ENCODE measurements at regions not wholly inside any gene's neighbourhood (a gene's known extent, or its start where the extent isn't known, plus 50 kb on each side); places are given as distances from the start of the nearest gene placed in this dataset.

- Histone ChIP-seq H3K27me3 (ENCODE audit: control insufficient read depth, insufficient read depth) (no peaks in the 10 kb centered on the region), H3K27ac (ENCODE audit: low read length) (no peak overlapping the region), H3K4me1 (ENCODE audit: control insufficient read depth, insufficient read depth, low read length) (no peaks in the 10 kb centered on the region), H3K9me3 (ENCODE audit: control insufficient read depth, low read length) (no peaks in the 10 kb centered on the region), H3K4me3 (ENCODE audit: low read length) (no peak overlapping the region)
- intact Hi-C loops (cut with DNase I) = no loop called here
- WGBS = 88% methylated on average over 16 of the region's 16 CpGs
- DNase-seq (no peak), ATAC-seq (no peak)
Measured at GRCh38 chr2:11901351-11902069, 155.1 kb downstream of the LPIN1 start.

DNA sequence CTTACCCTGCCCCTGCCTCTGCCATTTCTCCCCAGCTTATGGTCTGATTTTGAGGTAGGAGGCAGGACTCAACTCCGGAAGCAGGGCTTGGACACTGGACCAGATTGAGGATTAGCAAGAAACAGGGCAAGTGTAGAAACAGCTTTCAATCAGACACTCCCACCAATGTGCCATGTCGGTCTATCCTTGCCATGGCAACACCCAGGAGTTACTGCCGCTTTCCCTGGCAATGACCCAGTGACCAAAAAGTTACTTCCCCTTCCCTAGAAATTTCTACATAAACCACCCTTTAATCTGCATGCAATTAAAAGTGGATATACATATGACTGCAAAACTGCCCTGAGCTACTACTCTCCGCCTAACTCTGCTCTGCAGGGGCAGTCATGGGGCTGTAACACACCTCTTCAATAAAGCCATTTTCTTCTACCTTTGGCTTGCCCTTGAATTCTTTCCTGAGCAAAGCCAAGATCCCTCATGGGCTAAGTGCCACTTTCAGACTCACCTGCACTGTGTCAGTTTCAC lies 156.7 kb downstream of the LPIN1 start:
- H3K4me1 ChIP-seq (ENCODE audit: control insufficient read depth, insufficient read depth, low read length) = no peaks in the 10 kb centered on the region
- H3K4me3 ChIP-seq (ENCODE audit: low read length) = no peak overlapping the region
- no peak for ATAC-seq
- intact Hi-C loops (cut with DNase I) = no loop called here
- 74% methylated on average over 4 of the region's 4 CpGs for WGBS
- H3K27me3 ChIP-seq (ENCODE audit: control insufficient read depth, insufficient read depth) = no peaks in the 10 kb centered on the region
- no peak for DNase-seq
- no peaks in the 10 kb centered on the region for H3K9me3 ChIP-seq (ENCODE audit: control insufficient read depth, low read length)
- H3K27ac ChIP-seq (ENCODE audit: low read length) = no peak overlapping the region

GRCh38 chr2:11904029-11904428 lies 157.6 kb downstream of the LPIN1 start:
- intact Hi-C loops (cut with DNase I) = no loop called here
- no peak overlapping the region for H3K27ac ChIP-seq (ENCODE audit: low read length)
- ATAC-seq (peak in 1 of 2 donors; percentile 25), DNase-seq (peak in 1 of 3 donors; percentile 52)
- H3K4me3 ChIP-seq (ENCODE audit: low read length) = no peak overlapping the region
- H3K9me3 ChIP-seq (ENCODE audit: control insufficient read depth, low read length) = no peaks in the 10 kb centered on the region
- no peaks in the 10 kb centered on the region for H3K4me1 ChIP-seq (ENCODE audit: control insufficient read depth, insufficient read depth, low read length)
- WGBS = 88% methylated on average over 5 of the region's 5 CpGs
- no peaks in the 10 kb centered on the region for H3K27me3 ChIP-seq (ENCODE audit: control insufficient read depth, insufficient read depth)

DNA sequence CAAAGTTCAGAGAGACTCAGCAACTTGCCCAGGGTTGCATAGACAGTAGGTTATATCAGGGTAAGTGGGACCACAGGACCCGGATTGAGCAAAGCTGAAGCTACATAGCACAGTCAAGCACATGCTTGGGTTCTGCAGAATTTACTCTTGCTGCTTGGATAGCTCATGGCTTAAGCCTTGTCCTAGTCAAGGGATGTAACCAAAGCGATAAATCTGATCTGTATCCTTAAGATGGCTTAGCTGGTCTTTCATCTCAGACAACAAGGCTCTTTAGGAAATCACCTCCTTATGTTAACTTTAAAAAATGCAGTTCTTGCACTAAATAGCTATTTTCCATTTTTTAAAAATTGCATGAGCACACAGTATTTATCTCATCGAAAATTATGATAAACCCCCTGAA lies 158.5 kb downstream of the LPIN1 start:
- H3K4me3 ChIP-seq (ENCODE audit: low read length) = no peak overlapping the region
- no peaks in the 10 kb centered on the region for H3K27me3 ChIP-seq (ENCODE audit: control insufficient read depth, insufficient read depth)
- ATAC-seq (no peak), DNase-seq (no peak)
- H3K4me1 ChIP-seq (ENCODE audit: control insufficient read depth, insufficient read depth, low read length) = no peaks in the 10 kb centered on the region
- no peaks in the 10 kb centered on the region for H3K9me3 ChIP-seq (ENCODE audit: control insufficient read depth, low read length)
- no peak overlapping the region for H3K27ac ChIP-seq (ENCODE audit: low read length)
- 69% methylated on average over 3 of the region's 3 CpGs for WGBS
- intact Hi-C loops (cut with DNase I) = no loop called here

DNA sequence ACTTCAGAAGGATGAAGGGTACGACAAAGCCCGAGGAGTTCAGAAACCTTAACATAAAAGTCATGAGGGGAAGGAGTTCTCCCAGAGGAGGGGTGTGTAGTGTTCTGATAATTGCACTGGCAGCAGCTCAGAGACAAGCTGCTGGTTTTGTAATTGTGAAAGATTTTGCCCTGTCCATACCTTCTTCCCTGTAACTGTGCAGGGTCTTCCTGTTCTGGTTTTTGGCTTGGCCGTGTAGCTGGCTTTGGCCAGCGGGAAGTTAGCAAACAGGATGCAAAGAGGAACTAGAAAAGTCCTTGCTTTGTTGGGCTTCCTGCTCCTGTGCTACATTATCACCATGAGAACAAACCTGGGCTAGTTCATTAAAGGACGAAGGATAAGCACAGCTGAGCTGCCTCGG lies 160.8 kb downstream of the LPIN1 start:
- no peak for ATAC-seq
- WGBS = 57% methylated on average over 6 of the region's 6 CpGs
- H3K4me3 ChIP-seq (ENCODE audit: low read length) = no peak overlapping the region

GRCh38 chr2:11910971-11911370 lies 164.5 kb downstream of the LPIN1 start:
- no peaks in the 10 kb centered on the region for H3K9me3 ChIP-seq (ENCODE audit: control insufficient read depth, low read length)
- ATAC-seq = no peak
- H3K4me1 ChIP-seq (ENCODE audit: control insufficient read depth, insufficient read depth, low read length) = no peaks in the 10 kb centered on the region
- no peak for DNase-seq
- no peak overlapping the region for H3K4me3 ChIP-seq (ENCODE audit: low read length)
- no peaks in the 10 kb centered on the region for H3K27me3 ChIP-seq (ENCODE audit: control insufficient read depth, insufficient read depth)
- intact Hi-C loops (cut with DNase I) = no loop called here
- WGBS = 93% methylated on average over 3 of the region's 3 CpGs
- no peak overlapping the region for H3K27ac ChIP-seq (ENCODE audit: low read length)

More for the DNA sequence above, 160.8 kb downstream of the LPIN1 start:
- intact Hi-C loops (cut with DNase I) = no loop called here
- no peaks in the 10 kb centered on the region for H3K27me3 ChIP-seq (ENCODE audit: control insufficient read depth, insufficient read depth)
- no peaks in the 10 kb centered on the region for H3K4me1 ChIP-seq (ENCODE audit: control insufficient read depth, insufficient read depth, low read length)
- DNase-seq = no peak
- H3K27ac ChIP-seq (ENCODE audit: low read length) = no peak overlapping the region
- H3K9me3 ChIP-seq (ENCODE audit: control insufficient read depth, low read length) = no peaks in the 10 kb centered on the region

DNA sequence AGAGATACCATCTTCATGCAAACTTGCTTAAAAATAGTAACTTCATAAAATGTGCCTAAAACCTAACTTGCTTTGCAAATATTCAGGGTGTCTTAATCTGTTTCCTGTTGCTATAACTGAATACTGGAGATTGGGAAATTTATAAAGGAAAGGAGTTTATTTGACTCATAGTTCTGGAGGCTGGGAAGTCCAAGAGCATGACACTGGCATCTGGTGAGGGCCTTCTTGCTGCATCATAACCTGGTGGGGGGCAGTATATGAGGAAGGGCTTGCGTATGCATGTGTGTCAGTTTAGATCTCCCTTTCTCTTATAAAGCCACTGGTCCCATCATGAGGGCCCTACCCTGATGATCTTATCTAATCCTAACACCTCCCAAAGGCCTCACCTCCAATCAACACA lies 166.5 kb downstream of the LPIN1 start:
- no peak overlapping the region for H3K4me3 ChIP-seq (ENCODE audit: low read length)
- 100% methylated on average over 1 of the region's 1 CpG for WGBS
- DNase-seq (no peak), ATAC-seq (no peak)
- no peaks in the 10 kb centered on the region for H3K27me3 ChIP-seq (ENCODE audit: control insufficient read depth, insufficient read depth)
- H3K9me3 ChIP-seq (ENCODE audit: control insufficient read depth, low read length) = no peaks in the 10 kb centered on the region
- no peaks in the 10 kb centered on the region for H3K4me1 ChIP-seq (ENCODE audit: control insufficient read depth, insufficient read depth, low read length)
- intact Hi-C loops (cut with DNase I) = no loop called here
- H3K27ac ChIP-seq (ENCODE audit: low read length) = no peak overlapping the region

- H3K9me3 ChIP-seq (ENCODE audit: control insufficient read depth, low read length) = no peaks in the 10 kb centered on the region
- H3K27me3 ChIP-seq (ENCODE audit: control insufficient read depth, insufficient read depth) = no peaks in the 10 kb centered on the region
- no peaks in the 10 kb centered on the region for H3K4me1 ChIP-seq (ENCODE audit: control insufficient read depth, insufficient read depth, low read length)
- 79% methylated on average over 7 of the region's 7 CpGs for WGBS
- DNase-seq = peak in 1 of 3 donors; percentile 49
- no peak overlapping the region for H3K4me3 ChIP-seq (ENCODE audit: low read length)
- peak in 1 of 2 donors; percentile 59 for ATAC-seq
- intact Hi-C loops (cut with DNase I) = no loop called here
- H3K27ac ChIP-seq (ENCODE audit: low read length) = no peak overlapping the region
Measured at GRCh38 chr2:11914455-11914854, 168.0 kb downstream of the LPIN1 start.

DNA sequence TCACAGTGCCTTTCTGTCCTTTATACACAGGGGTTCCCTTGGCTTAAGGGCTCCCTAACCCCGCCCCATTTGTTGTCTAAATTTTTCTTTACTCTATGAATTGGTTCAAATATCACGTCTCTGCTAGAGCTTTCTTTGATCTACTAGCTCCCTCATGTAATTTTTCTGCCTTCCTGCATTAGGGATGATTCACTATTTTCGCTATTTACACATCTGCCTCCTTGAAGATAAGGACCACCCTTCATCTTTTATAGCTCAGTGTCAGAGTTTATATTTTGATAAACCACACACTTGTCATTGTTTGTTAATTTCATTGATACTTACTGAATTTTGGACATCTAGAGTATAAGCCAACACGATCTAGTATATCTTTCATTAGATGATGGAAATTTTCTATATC lies 169.2 kb downstream of the LPIN1 start:
- intact Hi-C loops (cut with DNase I) = no loop called here
- Histone ChIP-seq H3K27me3 (ENCODE audit: control insufficient read depth, insufficient read depth) (no peaks in the 10 kb centered on the region), H3K4me1 (ENCODE audit: control insufficient read depth, insufficient read depth, low read length) (no peaks in the 10 kb centered on the region), H3K9me3 (ENCODE audit: control insufficient read depth, low read length) (no peaks in the 10 kb centered on the region), H3K4me3 (ENCODE audit: low read length) (no peak overlapping the region), H3K27ac (ENCODE audit: low read length) (no peak overlapping the region)
- DNase-seq = no peak
- no peak for ATAC-seq
- WGBS = 93% methylated on average over 4 of the region's 4 CpGs

DNA sequence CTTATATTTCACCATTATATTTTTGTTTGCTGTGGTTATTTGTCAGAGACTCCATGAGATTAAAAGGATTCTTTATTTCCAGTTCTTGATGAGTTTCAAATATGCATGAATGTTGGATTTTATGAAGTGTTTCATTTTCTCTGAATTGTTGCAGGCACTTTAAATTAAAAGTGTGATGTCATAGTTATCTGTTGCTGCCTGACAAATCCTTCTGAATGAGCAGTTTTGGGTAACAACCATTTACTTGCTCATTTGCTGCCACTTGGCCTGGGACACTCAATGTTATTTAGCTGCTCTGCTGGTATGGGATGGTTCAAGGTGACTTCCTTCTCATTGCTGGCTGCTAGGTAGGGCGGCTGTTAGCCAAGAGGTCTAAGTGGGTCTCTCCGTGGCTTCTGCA lies 173.5 kb downstream of the LPIN1 start:
- WGBS = 95% methylated on average over 2 of the region's 2 CpGs
- intact Hi-C loops (cut with DNase I) = no loop called here
- no peak for DNase-seq
- Histone ChIP-seq H3K4me1 (ENCODE audit: control insufficient read depth, insufficient read depth, low read length) (no peaks in the 10 kb centered on the region), H3K4me3 (ENCODE audit: low read length) (no peak overlapping the region), H3K27ac (ENCODE audit: low read length) (no peak overlapping the region), H3K27me3 (ENCODE audit: control insufficient read depth, insufficient read depth) (no peaks in the 10 kb centered on the region), H3K9me3 (ENCODE audit: control insufficient read depth, low read length) (no peaks in the 10 kb centered on the region)
- no peak for ATAC-seq

- DNase-seq = no peak
- intact Hi-C loops (cut with DNase I) = no loop called here
- Histone ChIP-seq H3K27ac (ENCODE audit: low read length) (no peak overlapping the region), H3K27me3 (ENCODE audit: control insufficient read depth, insufficient read depth) (no peaks in the 10 kb centered on the region), H3K4me1 (ENCODE audit: control insufficient read depth, insufficient read depth, low read length) (no peaks in the 10 kb centered on the region), H3K9me3 (ENCODE audit: control insufficient read depth, low read length) (no peaks in the 10 kb centered on the region), H3K4me3 (ENCODE audit: low read length) (no peak overlapping the region)
- ATAC-seq = no peak
- 83% methylated on average over 6 of the region's 6 CpGs for WGBS
Measured at GRCh38 chr2:11920993-11921583, 174.7 kb downstream of the LPIN1 start.
